Medulla oblongata (tissue), 1 donor: ENCODE measurements at regions not wholly inside any gene's neighbourhood (a gene's known extent, or its start where the extent isn't known, plus 50 kb on each side); places are given as distances from the start of the nearest gene placed in this dataset.

Experiments
- DNase-seq: peaks from one replicate; pipeline ENCODE4 v3.0.0-alpha.2; 2015; ENCODE audit errors: extremely low spot score

DNA sequence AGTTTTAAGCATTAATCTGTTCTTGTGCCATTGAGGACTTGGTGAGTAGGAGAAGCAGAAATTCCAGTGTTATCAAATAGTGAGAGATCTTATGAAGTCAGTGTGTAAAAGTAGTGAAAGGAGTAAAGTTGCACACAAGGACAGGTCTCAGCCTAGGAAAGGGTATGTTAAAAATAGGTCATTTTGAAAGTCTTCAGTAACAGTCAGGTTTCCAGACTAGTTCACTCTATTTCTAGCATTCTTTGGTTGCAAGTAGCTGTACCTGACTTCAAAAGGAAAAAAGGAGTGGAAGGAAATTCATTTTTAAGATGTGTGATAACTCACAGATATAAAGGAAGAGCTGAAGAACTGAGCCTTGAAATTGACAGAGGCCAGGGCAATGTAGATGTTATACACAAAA is 250.1 kb upstream of the SATB1 start:
- no peak for DNase-seq

DNA sequence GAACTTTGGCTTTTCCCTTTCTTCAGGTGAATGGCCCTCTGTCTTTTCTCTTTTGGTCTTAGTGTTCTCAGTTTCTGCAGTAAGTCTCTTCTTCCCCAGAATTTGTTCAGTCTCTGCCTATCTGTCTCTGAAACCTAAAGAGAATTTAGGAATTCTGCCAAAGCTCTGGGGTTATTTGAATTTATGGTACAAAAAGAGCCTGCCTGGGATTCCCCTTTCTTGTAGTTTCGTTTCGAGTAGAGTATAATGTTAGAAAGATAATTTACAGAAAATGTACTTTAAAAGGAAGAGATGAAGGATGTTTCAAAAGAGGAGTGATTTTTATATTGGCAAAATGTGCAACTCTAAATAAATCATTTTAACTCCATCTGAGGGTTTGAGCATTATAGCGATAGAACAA is 247.4 kb upstream of the SATB1 start:
- no peak for DNase-seq

DNA sequence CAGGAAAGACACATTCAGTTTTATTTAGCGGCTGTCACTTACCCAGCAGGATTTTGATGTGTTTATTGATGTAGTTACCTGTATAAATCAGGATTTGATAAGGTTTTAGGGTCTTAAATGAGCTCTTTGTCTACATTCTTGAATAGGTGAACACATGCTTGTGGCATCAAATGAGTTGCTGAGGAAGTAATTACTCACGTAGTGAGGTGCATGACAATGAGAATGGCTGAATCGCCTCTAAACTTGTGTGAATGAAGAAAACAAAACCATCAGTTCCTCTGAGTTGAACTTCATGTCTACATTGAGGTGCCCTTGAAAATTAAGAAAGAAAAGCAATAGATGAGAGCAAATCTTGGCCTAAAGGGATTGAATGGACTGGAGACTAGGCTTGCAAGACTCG is 245.6 kb upstream of the SATB1 start:
- DNase-seq: no peak

DNA sequence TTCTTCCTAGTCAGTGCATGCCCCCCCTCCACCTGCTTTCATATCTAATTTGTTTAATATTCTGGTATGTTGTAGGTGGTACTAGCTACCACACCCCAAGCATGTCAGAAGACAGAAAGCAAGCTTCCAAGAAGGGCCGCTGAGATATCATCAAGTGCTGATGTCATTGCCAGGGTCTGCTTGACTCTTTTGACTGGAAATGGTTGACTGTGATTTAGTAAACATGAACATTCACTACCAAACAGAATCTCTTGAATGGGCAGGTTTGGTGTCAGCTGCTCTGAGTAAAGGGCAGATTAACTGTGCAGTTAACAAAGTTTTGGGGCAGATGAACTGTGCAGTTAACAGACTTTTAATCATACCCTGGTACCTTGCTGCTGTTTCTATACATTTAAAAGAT is 244.2 kb upstream of the SATB1 start:
- DNase-seq: no peak

DNA sequence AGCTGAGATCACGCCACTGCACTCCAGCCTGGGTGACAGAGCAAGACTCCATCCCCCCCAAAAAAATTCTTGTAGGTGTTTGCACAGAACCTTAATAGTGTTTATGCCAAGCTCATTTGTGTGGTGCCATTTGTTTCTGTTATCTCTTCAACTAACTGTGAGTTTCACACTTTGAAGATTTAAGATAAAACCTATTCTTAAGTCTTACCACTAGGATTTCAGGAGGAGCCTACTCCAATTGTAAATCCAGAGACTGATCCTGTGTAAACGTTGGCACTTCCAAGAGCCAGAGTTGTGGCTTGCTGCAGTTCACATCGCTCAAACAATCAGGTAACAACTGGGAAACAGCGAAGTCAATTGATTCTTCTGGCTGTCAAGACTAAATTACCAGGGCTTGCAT is 242.4 kb upstream of the SATB1 start:
- no peak for DNase-seq

DNA sequence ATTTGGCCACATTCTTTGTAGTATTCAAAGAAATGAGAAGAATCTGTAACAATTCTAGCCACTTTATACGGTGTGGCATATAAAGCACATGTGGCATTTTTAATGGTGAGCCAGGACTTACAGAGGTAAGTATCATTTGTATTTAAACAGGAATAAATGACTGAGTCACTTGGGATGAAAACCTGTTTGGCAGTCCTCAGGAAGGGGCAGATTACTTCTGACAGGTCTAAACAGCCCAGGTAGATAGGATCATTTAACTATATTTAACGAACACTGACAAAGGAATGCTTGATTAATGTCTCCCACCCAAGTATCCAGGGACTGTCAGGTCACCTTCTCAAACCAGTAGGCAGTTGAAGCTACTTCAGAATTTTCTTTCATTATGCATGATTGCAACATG is 241.5 kb upstream of the SATB1 start:
- no peak for DNase-seq

DNA sequence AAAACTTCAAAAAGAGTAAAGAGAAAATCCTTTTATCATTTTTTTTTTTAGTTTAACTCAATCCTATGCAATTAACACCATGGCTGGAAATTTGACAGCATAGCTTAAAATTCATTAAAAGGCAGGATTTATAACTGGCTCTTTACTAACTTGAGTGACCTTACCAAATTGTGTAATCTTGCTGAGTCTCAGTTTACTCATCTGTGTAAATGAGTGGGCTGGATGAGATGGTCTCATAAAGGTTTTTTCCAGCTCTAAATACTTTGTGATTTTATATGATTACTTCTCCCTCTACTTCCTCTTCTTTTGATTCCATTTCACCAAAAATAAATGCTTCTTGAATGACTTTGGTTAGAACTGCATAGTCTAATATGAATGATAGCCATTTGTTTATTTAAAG is 234.9 kb upstream of the SATB1 start:
- no peak for DNase-seq

DNA sequence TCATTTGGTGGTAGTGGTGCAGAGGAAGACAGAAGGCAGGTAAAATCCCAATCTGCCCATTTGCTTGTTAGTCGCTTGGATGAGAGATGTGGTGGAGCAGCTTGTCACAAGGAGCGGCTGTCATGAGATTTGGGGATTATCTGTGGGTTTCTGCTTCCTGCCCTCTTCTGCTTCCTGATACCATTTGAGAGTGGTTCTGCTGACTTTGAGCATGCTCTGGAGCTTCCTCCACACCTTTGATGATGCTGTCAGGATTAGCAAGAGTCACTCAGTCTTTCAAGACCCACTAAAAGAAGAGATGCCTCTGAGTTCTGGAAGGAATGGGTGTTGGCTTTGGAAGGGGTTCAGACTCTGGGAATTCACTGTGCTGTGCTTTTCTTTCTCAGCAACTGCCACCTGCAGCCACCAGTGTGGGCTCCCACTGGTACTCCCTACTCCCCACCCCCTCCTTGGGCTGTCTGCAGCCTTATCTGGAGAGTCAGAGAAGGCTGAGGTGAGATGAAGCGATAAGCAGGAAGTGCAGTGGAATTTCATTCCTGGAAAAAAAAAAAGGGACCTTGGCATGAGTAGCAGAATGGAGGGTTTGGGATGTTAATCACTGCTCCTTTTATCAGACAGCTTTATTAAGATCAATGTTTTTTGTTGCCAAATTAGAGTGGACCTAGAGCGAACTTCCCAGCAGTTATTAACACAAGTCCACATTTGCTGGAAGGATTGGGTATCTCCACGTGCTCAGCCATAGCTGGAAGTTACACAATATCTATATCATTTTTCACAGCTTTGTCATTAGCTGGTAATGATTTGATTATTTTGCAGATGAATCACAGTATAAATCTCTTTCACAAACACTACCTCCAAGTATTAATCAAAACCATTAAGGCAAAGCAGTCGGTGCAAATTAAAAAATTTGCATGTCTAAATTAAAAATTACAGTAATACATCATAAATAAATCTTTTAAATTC is 233.0 kb upstream of the SATB1 start:
- DNase-seq: no peak

DNA sequence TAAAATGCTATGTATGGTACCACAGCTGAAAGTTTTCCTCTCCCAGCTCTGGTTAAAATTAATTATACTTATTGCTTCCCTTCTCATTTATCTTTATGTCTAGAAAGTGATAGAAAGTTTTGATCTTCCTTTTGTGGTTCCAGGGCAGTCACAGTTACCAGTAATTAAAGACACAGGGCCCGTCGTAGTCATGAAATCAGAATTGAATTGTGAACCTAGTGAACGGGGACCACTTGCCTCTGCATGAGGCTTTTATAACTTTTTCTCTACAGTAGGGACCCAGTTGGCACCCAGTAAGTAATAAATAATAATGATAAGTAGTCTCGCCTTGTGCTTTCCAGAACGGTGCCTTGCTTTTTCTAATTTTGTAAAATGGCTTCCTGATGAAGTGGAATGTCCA is 231.7 kb upstream of the SATB1 start:
- no peak for DNase-seq

DNA sequence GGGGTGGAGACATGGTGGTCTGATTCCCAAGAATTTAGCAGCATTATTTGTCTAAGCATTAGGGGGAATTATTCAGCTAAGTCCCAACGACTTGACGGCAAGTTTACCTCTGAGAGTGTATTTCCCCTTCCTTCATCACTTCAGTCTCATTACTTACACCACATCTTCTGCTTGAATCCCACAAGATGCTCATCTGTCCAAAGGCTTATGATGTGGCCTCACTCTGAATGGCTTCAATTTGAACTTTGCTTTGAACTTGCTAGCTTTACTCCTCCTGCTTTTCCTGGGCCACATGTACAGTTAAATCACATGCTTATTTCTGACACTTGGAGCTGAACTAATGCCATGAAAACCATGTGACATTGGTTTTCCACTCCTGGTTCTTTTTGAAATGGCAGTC is 231.3 kb upstream of the SATB1 start:
- DNase-seq: no peak

DNA sequence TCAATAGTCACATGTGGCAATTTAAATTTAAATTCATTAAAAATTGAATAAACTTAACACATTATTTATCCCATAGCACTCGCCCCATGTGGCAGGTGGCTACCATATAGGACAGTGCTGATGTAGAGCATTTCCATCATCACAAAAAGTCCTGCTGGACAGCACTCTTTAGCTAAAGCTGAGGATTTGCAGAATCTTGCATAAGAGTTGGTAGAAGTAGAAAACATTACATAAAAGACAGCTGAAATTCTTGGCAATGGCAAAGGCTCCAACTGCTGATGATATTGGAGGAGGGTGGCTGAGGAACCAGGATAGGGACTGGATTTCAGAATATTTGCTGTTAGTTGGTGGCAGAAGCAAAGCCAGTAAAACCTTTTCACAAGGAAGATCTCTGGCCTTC is 230.7 kb upstream of the SATB1 start:
- DNase-seq: no peak

DNA sequence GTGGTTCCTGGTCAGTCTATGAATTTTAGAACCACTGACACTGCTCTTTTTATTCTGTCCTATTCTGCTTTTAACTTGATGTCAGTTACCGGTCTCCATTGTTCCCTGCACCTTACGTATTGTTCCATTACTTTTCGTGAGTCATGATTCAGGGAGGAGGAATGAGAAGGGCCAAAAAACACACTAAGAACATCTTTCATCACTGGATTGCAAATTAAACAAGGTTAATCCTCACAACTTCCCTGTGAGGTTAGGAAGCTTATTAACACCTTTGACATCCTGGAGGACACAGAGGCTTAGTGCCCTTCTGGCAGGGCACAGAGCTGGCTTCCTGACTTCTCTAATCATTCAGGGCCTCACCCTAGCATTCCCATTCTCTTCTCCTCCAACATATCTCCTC is 227.6 kb upstream of the SATB1 start:
- no peak for DNase-seq

DNA sequence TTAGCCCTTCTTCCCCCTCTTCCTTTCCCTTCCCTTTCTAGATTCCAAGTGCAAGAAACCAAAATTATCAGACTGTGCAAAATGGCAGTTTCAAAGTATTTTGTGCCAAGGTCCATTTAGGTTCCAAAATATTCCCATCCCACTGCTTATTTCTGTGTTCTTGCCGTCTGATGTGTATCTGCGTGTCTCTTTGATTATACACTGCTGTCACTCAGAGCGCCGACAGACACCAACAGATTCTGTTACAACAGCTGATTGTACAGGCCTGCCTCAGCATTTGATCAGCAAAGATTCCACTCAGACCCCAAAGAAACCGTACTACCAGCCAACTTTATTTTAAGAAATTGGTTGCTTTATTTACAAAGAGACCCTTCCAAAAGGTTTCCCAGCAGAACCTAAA is 225.6 kb upstream of the SATB1 start:
- no peak for DNase-seq

DNA sequence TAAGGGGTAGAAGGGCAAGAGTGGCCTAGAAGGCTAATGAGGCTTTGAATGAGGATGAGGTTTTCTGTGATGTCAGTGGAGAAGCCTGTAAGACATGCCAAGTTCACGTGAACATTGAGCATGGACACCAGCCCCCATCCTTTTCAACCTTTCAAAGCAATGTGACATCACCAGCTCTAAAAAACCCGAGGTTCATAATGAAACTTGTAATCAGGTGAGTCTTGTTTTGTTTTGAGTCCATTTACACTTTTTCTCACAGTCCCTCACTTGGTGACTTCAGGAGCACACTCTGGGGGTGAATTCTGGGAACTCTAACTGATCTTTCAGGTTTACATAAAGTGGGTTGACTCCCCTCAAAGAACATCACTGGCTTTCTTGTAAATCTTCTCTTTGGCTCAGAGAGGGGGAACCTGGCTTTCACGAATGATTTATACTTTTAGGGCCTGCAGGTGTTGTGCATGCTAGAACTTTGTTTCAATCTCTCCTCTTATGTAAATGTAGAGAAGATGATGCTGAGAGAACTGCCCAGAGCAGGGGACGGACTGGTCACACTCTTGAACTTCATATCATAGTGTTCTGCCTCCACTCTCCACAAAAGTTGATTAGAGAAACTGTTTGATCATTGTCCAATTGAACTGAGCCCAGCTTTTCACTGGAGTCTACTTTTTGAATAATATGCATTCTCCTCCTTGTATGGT is 224.7 kb upstream of the SATB1 start:
- DNase-seq: no peak

DNA sequence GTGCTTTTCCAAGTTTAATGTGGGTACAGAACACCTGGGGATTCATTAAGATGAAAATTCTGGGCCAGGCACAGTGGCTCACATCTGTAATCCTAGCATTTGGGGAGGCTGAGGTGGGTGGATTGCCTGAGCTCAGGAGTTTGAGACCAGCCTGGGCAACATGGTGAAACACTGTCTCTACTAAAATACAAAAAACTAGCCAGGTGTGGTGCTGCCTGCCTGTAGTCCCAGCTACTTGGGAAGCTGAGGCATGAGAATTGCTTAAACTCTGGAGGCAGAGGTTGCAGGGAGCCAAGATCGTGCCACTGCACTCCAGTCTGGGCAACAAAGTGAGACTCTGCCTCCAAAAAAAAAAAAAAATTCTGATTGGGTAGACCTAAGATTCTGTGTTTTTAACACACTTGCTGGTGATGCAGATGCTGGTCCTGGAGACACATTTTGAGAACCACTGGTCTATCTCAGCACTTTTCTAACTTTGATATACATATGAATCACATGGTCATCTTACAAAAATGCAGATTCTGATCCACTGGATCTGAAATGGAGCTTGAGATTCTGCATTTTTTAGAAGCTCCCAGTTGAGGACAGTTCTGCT is 223.8 kb upstream of the SATB1 start:
- DNase-seq: no peak

DNA sequence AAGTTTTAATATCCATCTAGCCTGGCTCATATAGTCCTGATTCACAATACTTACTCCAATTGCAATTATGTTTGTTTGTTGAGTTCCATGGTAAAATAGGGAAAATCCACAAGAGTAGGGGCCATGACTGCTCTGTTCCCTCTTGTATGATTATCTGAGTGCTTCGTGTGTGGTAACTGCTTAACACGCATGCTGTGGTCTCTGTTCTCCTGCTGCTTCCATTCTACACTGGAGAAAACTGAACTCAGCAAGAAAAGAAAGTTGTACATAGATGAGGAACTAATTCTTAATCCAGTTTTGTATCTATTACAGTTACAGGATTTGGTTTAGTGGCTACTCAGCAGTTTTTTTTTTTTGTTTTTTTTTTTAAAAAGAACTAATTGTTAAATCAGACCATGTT is 223.0 kb upstream of the SATB1 start:
- DNase-seq: no peak

DNA sequence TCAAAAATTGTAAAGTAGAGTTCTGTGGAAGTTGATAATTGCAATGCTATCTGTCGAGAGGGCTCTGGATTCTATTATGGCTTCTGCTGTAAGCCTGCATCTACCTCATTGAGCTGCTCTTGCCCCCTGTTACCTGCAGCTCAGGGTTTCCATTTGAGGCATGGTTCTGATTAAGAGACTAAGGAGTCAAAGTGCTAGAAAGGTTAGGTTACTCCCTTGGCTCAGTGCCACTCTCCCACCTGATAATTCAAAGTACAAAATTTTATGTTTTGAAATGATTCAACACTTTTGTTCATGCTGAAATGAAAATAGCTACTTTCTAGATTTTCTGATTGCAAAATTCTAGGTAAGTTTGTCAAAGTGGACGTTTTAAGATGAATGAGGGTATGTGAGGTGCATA is 220.5 kb upstream of the SATB1 start:
- DNase-seq: no peak

DNA sequence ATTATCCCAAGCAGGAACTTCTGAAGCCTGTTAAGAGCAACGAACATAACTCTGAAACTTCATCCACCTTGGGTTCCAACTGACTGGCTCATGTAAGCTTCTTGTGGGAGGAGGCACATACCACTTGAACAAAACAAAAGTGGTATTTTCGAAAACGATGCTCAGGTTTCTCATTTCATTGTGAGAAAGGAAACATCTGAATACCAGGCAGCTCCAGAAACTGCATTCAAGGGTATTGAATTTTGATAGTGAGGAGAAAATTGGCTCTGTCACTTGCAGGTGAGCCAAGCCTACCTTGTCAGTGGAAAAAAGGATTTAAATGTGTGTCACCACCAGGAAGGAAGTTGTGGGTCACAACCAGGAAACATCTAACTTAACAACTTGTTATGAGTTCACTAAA is 218.1 kb upstream of the SATB1 start:
- DNase-seq: no peak

DNA sequence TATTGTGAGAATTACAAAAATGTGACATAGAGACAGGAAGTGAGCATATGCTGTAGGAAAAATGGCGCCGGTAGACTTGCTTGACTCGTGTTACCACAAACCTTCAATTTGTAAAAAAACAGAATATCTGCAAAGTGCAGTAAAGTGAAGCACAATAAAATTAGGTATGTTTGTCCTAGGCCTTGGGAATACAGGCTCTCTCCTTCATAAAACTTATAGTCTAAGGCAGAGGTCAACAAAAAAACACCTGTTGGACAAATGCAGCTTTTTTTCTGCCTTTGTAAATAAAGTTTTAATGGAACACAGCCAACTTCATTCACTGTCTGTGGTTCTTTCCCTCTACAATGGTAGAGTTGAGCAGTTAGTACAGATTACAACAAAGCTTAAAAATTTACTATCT is 216.8 kb upstream of the SATB1 start:
- DNase-seq: no peak

DNA sequence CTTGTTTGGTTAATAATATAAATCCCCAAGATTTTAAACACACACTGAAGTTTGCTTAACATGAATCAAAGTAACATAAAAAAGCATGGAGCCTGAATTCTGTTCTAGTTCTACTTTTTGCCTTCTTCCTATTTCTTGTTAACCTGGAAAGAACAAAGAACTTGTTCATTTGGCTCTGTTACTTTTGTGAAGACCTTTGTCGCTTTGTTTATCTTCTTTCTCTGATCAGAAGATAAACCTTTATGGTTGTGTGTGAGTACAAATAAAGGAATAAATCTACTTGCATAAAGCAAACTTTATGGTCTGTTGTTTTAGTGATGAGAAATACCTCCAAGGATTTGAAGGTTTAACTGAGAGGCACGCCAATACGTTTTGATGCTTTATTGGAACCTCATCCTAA is 210.1 kb upstream of the SATB1 start:
- no peak for DNase-seq

DNA sequence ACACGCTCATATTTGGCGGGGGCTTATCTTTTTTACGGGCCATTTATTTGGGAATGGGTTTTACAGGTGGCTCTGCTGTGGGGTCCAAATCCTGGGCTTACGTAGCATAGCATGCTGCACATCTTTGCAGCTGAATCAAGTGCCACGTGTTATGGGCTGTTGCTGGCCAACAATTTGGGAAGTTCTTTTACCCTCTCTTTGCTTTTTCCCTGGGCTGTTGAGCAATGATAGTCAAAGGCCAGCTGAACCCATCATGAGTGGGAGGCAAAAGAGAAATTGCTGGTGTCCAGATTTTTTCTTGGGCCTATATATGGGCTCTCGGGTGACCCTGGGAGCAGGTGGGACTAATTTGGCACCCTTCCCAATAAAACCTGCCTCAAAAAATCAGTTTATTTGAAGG is 209.3 kb upstream of the SATB1 start:
- DNase-seq: no peak

DNA sequence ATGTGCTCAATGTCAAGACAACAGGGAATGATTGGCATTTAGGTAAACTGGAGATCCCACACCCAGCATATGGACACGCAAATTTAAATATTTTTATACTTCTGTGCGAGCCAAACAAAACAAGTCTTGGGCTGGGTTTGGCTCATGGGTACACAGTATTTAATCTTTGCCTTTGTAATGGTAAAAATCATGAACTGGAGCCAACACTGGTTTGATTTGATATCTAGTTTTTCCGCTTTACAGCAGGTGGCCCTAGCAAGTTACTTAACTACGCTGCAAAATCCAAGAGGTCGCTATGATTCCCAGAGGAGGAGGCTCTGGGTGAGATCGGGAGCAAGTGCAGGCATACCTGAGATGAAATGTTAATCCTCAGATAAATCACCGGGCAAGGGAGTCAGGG is 207.9 kb upstream of the SATB1 start:
- DNase-seq: no peak

DNA sequence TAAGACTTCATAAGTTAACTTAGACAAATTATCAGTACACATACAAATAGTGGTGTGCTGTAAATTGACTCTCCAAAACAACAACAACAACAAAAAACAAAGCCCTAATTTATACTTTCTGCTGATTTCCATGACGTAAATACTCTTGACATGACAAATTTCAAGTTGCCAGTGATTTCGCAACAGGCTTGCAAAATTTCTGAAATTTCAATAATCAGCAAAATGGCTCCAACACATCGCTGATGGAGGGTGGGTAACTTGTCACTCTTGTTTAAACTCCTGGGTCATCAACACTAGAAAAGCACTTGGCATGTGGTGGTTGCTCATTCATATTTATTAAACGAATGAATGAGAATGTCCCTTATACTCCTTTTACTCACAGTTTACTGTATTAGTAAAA is 205.2 kb upstream of the SATB1 start:
- no peak for DNase-seq
